Fibroblast of the aortic adventitia (primary cell): ENCODE measurements at regions not wholly inside any gene's neighbourhood (a gene's known extent, or its start where the extent isn't known, plus 50 kb on each side); places are given as distances from the start of the nearest gene placed in this dataset.

ENCODE experiments used
- DNase-seq: peaks from one replicate; pipeline ENCODE4 v3.0.0-alpha.2; 2010; ENCODE audit warnings: low read depth
- H3K4me3 ChIP-seq: 2 replicates; pipeline ENCODE4 v1.5.1; 2011; ENCODE audit warnings: low read depth, mild to moderate bottlenecking, control low read depth, low read length, moderate library complexity
- TF ChIP-seq, protein P1 (sequence below): IDR thresholded peaks from 2 replicates; pipeline ENCODE4 v1.5.1; 2011; ENCODE audit warnings: mild to moderate bottlenecking, low read length, control low read depth, inconsistent platforms; ENCODE audit not compliant: insufficient read depth

DNA sequence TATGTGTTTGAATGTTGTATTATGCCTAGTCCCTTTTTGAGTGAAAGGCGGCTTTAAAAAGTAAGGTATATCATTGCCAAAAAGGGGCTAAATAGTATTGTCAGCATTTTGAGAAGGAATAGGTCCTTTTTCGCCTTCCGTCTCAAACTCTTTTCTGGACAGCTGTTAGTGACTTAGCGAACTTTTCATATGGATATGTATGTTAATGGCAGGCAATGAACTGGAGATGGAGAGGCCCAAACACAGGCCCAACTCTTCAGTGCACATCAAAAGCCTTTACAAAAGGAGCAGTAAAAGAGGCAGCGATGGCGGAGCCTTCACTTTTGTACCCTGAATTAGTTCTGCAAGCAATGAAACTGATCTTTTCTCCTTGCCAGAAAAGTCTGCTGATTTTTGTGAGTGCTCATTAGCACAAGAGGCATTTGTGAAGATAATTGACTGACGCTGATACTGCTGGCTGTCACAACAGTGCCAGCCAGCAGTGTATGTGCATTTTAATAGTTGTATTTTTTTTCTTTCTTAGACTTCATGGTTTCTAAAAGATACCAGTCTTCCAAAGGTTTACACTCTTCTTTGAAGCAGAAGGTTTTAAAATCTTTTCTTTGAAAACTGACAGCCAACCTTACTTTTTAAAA, 243.7 kb upstream of the SP8 start:
- no peak for DNase-seq
- TF ChIP-seq, protein P1, sequence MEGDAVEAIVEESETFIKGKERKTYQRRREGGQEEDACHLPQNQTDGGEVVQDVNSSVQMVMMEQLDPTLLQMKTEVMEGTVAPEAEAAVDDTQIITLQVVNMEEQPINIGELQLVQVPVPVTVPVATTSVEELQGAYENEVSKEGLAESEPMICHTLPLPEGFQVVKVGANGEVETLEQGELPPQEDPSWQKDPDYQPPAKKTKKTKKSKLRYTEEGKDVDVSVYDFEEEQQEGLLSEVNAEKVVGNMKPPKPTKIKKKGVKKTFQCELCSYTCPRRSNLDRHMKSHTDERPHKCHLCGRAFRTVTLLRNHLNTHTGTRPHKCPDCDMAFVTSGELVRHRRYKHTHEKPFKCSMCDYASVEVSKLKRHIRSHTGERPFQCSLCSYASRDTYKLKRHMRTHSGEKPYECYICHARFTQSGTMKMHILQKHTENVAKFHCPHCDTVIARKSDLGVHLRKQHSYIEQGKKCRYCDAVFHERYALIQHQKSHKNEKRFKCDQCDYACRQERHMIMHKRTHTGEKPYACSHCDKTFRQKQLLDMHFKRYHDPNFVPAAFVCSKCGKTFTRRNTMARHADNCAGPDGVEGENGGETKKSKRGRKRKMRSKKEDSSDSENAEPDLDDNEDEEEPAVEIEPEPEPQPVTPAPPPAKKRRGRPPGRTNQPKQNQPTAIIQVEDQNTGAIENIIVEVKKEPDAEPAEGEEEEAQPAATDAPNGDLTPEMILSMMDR = no peak
- no peak overlapping the region for H3K4me3 ChIP-seq

DNA sequence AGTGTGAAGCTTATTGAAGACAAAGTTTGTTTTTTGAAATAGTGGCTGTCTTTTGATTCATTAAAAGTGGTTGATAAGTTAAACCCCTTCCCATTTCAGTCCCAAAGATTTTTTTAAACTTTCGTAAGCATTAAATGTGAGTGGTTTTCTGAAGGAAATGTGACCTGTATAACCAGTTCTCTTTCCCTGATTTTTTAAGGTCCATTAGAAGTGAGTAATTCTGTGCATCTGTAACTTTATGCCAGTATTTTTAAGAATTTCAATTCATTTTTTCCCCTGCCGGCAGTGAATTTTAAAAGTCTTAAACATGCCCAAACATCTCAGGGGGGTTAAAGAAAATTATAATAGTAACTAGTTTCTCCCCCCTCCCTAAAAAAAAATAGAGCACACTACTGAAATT, 254.6 kb upstream of the SP8 start:
- TF ChIP-seq, protein P1 = no peak
- H3K4me3 ChIP-seq = no peak overlapping the region
- DNase-seq = no peak

DNA sequence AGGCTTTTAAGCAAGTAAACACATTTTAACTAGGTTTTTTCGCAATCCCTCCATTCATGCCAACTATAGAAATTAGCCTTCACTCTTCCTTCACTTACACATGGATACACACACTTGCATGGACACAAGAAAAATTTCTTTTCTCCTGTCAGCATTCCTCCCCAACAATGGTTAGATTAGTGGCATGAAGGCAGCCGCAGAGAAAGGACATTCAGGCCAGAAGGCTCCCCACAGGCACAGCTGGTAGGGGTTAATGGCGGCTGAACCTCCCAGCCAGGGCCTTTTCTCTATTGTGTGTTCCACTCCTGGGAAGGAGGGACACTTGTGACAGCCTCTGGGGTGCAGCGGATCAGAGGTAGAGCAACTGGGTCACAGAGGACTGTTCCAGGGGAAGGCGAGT, 255.0 kb upstream of the SP8 start:
- no peak for DNase-seq
- TF ChIP-seq, protein P1 = no peak
- no peak overlapping the region for H3K4me3 ChIP-seq

DNA sequence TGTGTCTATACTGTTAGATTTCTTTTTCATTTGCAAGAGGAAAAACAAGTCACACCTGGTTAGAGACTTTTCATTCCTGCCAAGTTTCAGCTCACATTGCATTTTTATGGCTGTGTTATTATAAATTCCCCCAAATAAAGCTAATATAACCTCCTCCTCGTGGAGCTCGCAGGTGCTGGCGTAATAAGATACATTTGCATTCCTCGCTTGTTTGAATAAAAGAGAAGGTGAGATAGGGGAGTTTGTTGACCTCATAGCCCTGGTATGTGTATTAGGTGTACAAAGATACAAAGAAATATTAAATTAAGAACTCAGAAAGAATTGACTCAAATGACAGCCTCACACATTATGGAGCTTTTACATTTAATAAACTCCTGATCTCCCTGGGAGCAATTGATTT, 257.7 kb upstream of the SP8 start:
- TF ChIP-seq, protein P1 = no peak
- DNase-seq = no peak
- H3K4me3 ChIP-seq = no peak overlapping the region

DNA sequence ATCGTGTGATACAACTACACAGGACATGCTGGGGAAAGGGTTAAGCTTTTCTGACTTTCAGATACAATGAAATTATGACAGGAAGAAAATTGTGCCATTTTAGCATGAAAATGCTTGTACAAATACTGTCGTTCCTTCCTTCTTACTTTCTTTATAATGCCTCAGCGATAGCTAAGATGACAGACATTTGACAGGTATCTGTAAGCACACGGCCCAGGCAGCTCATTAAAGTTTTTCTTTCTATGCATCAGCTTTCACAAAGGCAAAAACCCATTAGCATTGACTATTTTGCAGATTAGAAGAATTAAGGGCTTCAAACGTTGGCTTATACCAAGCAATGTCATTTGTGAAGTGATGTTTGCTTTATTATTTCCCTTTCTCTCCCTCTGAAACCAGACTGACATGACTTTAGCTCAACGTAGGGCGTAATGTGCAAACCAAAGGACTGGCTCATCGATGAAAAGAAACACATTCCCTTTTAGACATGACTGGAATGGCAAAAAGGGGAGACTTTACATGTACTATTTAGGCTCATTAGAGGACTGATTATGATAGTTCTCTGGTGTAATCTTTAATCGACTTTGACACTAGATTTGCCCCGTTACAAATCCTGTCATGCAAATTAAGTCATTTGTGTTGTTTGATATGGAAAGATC, 258.4 kb upstream of the SP8 start:
- TF ChIP-seq, protein P1 = no peak

DNA sequence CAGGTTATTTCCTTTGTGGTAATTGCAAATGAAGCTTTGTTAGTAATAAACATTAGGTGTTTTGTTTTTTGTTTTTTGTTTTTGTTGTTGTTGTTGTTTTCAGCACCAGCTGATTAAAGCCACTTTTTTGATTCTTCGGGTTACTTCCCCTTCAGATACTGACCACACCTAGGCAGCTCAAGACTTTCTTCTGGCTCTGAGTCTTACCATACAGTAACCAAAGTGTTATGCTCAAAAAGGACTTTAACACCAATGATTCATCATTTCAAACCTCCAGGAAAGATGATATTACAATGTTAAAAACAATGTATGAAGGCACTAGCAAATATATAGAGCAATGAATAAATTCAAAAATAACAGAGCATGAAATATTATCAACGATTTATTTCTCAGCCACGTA, 265.2 kb upstream of the SP8 start:
- no peak overlapping the region for H3K4me3 ChIP-seq
- TF ChIP-seq, protein P1 = no peak

More for the DNA sequence above, 258.4 kb upstream of the SP8 start:
- DNase-seq = no peak
- no peak overlapping the region for H3K4me3 ChIP-seq

More for the DNA sequence above, 265.2 kb upstream of the SP8 start:
- no peak for DNase-seq
